ENCODE measurements at regions not wholly inside any gene's neighbourhood (a gene's known extent, or its start where the extent isn't known, plus 50 kb on each side); places are given as distances from the start of the nearest gene placed in this dataset.

DNA sequence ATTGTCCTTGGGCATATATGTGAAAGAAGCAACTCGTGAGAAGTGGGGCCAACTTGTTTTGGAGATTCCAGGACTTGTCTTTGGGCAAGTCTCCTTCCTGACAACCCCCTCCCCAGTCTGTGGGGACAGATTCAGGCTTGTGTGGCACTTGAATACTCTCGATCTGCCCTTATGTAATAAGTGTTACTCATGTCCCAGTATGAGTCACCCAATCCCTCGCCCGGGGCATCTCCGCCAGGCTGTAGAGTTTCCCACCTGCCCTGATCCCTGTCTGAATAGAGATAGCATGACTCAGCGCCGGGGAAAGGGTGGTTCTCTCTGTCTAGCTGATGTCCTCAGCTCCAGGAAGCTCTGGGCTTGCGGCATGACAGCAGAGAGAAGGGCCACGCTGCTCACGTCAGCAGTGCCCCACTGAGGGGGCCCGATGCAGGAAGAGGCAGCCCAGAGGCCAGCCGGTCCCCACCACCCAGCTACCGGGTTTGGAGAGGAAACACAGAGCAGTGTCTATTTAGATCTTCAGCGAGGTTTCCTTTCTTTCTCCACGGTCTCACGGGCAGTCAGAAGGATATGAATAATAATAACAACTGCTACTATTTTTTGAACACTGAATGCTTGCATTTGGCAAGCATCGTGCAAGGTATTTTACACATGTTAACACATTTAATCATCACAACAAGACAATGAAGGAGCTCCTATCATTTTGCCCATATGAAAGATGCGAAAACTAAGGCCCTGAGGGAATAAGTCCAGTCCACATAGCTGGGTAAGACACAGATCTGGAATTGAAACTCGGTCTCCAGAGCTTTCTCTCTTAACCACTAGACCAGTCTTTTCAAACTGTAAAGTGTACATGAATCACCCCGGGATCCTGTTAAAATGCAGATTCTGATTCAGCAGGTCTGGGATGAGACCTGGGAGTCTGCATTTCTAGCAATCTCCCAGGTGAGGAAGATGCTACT lies 426.7 kb upstream of the MAF start:
- WGBS, 4 donors: 30 to 45% (median 37%) methylated on average over 19 to 20 of the region's 20 CpGs
- Histone ChIP-seq H3K4me3 (peak overlapping the region in 6 of 12 donors; percentile 3 to 32 (median 18)), H3K9me3 (no peaks in the 10 kb centered on the region), H3K27ac (peak overlapping the region in 3 of 12 donors; percentile 19 to 36 (median 33)), H3K27me3 (no peaks in the 10 kb centered on the region), H3K36me3 (no peaks in the 10 kb centered on the region), H3K4me1 (peaks cover 0 to 3% (median 0%) of the 10 kb centered on the region in 12 donors)
- ATAC-seq (peak in 3 of 4 donors; percentile 91 to 98 (median 95)), DNase-seq (peak; percentile 47 to 79 (median 50))
- TF ChIP-seq, protein P1, sequence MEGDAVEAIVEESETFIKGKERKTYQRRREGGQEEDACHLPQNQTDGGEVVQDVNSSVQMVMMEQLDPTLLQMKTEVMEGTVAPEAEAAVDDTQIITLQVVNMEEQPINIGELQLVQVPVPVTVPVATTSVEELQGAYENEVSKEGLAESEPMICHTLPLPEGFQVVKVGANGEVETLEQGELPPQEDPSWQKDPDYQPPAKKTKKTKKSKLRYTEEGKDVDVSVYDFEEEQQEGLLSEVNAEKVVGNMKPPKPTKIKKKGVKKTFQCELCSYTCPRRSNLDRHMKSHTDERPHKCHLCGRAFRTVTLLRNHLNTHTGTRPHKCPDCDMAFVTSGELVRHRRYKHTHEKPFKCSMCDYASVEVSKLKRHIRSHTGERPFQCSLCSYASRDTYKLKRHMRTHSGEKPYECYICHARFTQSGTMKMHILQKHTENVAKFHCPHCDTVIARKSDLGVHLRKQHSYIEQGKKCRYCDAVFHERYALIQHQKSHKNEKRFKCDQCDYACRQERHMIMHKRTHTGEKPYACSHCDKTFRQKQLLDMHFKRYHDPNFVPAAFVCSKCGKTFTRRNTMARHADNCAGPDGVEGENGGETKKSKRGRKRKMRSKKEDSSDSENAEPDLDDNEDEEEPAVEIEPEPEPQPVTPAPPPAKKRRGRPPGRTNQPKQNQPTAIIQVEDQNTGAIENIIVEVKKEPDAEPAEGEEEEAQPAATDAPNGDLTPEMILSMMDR (IDR thresholded peaks at IDR 0.05): no peak
- no peak for TF ChIP-seq POLR2A (IDR thresholded peaks at IDR 0.05)
- intact Hi-C loops (cut with DNase I): no loop called here

DNA sequence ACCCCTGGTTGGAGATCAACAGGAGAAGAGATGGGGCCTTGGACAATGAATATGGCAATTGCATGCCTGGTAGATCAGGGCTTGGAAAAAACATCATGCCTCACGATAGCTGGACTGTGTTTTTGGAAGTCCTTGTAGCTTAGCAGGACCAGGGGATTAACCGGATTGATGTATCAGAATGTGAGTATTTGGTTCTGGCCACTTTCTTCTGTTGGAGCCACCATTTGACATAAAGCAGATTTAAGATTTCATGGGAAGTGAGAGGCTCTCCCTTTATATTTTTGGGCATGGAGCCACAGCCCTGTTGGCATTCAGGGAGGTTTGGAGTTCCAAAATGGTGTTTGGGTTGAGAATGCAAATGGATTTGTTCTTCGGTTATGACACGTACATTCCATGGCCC lies 424.7 kb upstream of the MAF start:
- ATAC-seq (no peak), DNase-seq (no peak)
- H3K36me3 ChIP-seq: no peaks in the 10 kb centered on the region
- no peaks in the 10 kb centered on the region for H3K27me3 ChIP-seq
- intact Hi-C loops (cut with DNase I): no loop called here
- 88 to 94% (median 91%) methylated on average over 4 of the region's 4 CpGs for WGBS, 4 donors
- no peaks in the 10 kb centered on the region for H3K9me3 ChIP-seq
- TF ChIP-seq POLR2A (IDR thresholded peaks at IDR 0.05): no peak
- TF ChIP-seq, protein P1 (IDR thresholded peaks at IDR 0.05): no peak
- no peak overlapping the region for H3K27ac ChIP-seq
- peaks cover 0 to 3% (median 0%) of the 10 kb centered on the region in 12 donors for H3K4me1 ChIP-seq
- H3K4me3 ChIP-seq: no peak overlapping the region

DNA sequence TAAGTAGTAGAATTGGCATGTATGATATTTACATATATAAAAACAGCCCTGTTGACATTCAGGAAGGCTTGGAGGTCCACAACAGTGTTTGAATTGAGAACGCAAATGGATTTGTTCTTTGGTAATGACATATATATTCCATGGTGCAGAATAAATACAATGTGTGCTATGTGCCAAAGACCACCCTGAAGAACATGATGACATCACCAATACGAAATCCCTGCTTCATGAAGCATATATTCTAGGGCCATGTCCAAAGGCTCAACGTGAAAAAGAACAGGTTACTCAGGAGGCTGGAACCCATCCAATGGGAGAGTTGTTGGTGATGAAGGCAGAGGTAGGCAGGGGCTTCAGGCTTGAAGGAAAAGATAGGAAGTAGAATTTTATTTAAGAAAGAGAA lies 423.9 kb upstream of the MAF start:
- H3K27me3 ChIP-seq: no peaks in the 10 kb centered on the region
- no peak overlapping the region for H3K27ac ChIP-seq
- 85 to 94% (median 92%) methylated on average over 3 of the region's 3 CpGs for WGBS, 4 donors

DNA sequence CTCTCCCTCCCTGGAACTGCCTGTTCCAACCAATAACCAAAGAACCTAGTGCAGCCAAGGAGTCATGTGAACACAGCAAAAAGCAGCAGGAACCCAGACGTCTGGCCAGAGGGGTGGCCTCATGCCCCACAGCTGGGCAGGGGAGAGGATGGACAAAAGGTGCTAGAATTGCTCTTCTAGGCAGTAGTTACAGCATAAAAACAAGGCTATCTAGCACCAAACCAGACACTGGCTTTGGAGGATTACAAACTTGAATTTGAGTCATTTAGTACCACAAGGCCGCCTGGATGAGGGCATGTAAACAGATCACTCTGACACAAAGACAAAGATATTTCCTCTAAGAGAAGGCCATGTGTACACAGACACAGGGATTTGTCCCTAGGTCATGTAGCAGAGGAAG lies 423.3 kb upstream of the MAF start:
- ATAC-seq: no peak
- H3K4me1 ChIP-seq: peaks cover 0 to 3% (median 0%) of the 10 kb centered on the region in 12 donors
- no peak overlapping the region for H3K27ac ChIP-seq
- intact Hi-C loops (cut with DNase I): no loop called here
- H3K27me3 ChIP-seq: no peaks in the 10 kb centered on the region
- no peaks in the 10 kb centered on the region for H3K9me3 ChIP-seq
- WGBS, 4 donors: 65 to 70% (median 66%) methylated on average over 2 of the region's 2 CpGs
- no peak for DNase-seq
- no peak overlapping the region for H3K4me3 ChIP-seq
- no peaks in the 10 kb centered on the region for H3K36me3 ChIP-seq
- TF ChIP-seq, protein P1 (IDR thresholded peaks at IDR 0.05): no peak
- no peak for TF ChIP-seq POLR2A (IDR thresholded peaks at IDR 0.05)

More for the DNA sequence above, 423.9 kb upstream of the MAF start:
- DNase-seq (no peak), ATAC-seq (no peak)
- intact Hi-C loops (cut with DNase I): no loop called here
- TF ChIP-seq, protein P1 (IDR thresholded peaks at IDR 0.05): no peak
- no peak for TF ChIP-seq POLR2A (IDR thresholded peaks at IDR 0.05)
- H3K36me3 ChIP-seq: no peaks in the 10 kb centered on the region
- no peak overlapping the region for H3K4me3 ChIP-seq
- H3K4me1 ChIP-seq: peaks cover 0 to 3% (median 0%) of the 10 kb centered on the region in 12 donors
- no peaks in the 10 kb centered on the region for H3K9me3 ChIP-seq
